GM12878 (cell line): ENCODE measurements at regions not wholly inside any gene's neighbourhood (a gene's known extent, or its start where the extent isn't known, plus 50 kb on each side); places are given as distances from the start of the nearest gene placed in this dataset.

ENCODE experiments used
- ATAC-seq: fragments of 200-7000 bp; cut with Tn5 transposase; 3 replicates; pipeline ENCODE4 v1.9.1; 2020; ENCODE audit warnings: mild to moderate bottlenecking, moderate library complexity
- BruUV-seq: library from RNA; stranded (reverse); fragments of 400-500 nt; replicated peaks from 2 replicates; lab custom pipeline; 2021; lab: Mats Ljungman, UMichigan
- CTCF ChIA-PET: fragments of 300-600 bp; sonication (Branson Sonifier 250); formaldehyde crosslinking; extraction: SDS; loops from one replicate; lab custom pipeline; 2021; ENCODE audit warnings: inconsistent platforms; lab: Yijun Ruan, JAX
- POLR2A ChIA-PET: fragments of 350-600 bp; formaldehyde crosslinking; extraction: SDS; loops from one replicate; lab custom pipeline; 2021; ENCODE audit warnings: inconsistent platforms; lab: Charles Lee
- RAD21 ChIA-PET: fragments of 300-600 bp; sonication (Branson Sonifier 250); formaldehyde crosslinking; loops from one replicate; lab custom pipeline; 2023; ENCODE audit warnings: antibody characterized with exemption; ENCODE audit not compliant: unreplicated experiment; lab: Charles Lee
- SMC1A ChIA-PET: fragments of 300-600 bp; sonication (Branson Sonifier 250); formaldehyde crosslinking; loops from one replicate; lab custom pipeline; 2023; ENCODE audit not compliant: unreplicated experiment, uncharacterized antibody; lab: Charles Lee
- DNase-seq: peaks from one replicate; pipeline ENCODE4 v3.0.0-alpha.2; 2011; ENCODE audit warnings: low read depth, low spot score
- FAIRE-seq: peaks from 3 replicates; lab custom pipeline; 2011; peaks lifted over from hg19 to GRCh38; lab: Jason Lieb, UNC
- H2AFZ ChIP-seq: 2 replicates; pipeline ENCODE4 v1.6.0; 2011; ENCODE audit warnings: low read depth, low read length, control low read depth; ENCODE audit not compliant: control insufficient read depth
- H3K27ac ChIP-seq: 2 replicates; pipeline ENCODE4 v1.5.1; 2011; ENCODE audit warnings: control low read depth; ENCODE audit not compliant: control insufficient read depth, insufficient read depth
- H3K27me3 ChIP-seq, 2 experiments: replicated peaks in 1 of 2; 2 replicates each; pipeline versions ENCODE4 v1.6.0 to v1.6.1; 2011; ENCODE audit warnings: low read length in 1 of 2; ENCODE audit not compliant: control insufficient read depth in 2 of 2, insufficient read depth in 2 of 2
- H3K36me3 ChIP-seq, 2 experiments: 2 replicates each; pipeline ENCODE4 v1.5.1; 2011; ENCODE audit warnings: low read length in 1 of 2; ENCODE audit not compliant: control insufficient read depth in 2 of 2, insufficient read depth in 2 of 2
- H3K4me1 ChIP-seq: 2 replicates; pipeline ENCODE4 v1.6.1; 2011; ENCODE audit warnings: mild to moderate bottlenecking, low read length, moderate library complexity, mixed read lengths; ENCODE audit not compliant: control insufficient read depth, insufficient read depth
- H3K4me2 ChIP-seq: 2 replicates; pipeline ENCODE4 v1.6.0; 2011; ENCODE audit warnings: control low read depth; ENCODE audit not compliant: control insufficient read depth, insufficient read depth
- H3K4me3 ChIP-seq: fragments of 200-600 bp; sonication (generic); 2 replicates; pipeline ENCODE4 v1.5.1; 2016
- H3K79me2 ChIP-seq: 2 replicates; pipeline ENCODE4 v1.6.0; 2011; ENCODE audit warnings: low read length; ENCODE audit not compliant: control insufficient read depth, insufficient read depth
- H3K9ac ChIP-seq: 2 replicates; pipeline ENCODE4 v1.8.0; 2011; ENCODE audit warnings: low read length, control low read depth, mixed read lengths; ENCODE audit not compliant: control insufficient read depth, insufficient read depth
- H3K9me3 ChIP-seq: replicated peaks from 3 replicates; pipeline ENCODE4 v1.5.1; 2011; ENCODE audit warnings: mild to moderate bottlenecking, low read length; ENCODE audit not compliant: control insufficient read depth, insufficient read depth
- H4K20me1 ChIP-seq: 2 replicates; pipeline ENCODE4 v1.6.0; 2011; ENCODE audit not compliant: control insufficient read depth, insufficient read depth
- JUNB ChIP-seq: IDR thresholded peaks from 2 replicates; pipeline ENCODE4 v1.6.1; 2016; ENCODE audit warnings: antibody characterized with exemption, mild to moderate bottlenecking
- MEF2A ChIP-seq: IDR thresholded peaks from 2 replicates; pipeline ENCODE4 v1.6.1; 2011; ENCODE audit warnings: low read depth, mild to moderate bottlenecking, low read length, moderate library complexity; ENCODE audit not compliant: insufficient read depth
- PRDM15 ChIP-seq: fragments of 450-650 bp; formaldehyde crosslinking; IDR thresholded peaks from 2 replicates; pipeline ENCODE4 v1.4.0; 2020; ENCODE audit warnings: mild to moderate bottlenecking, moderate library complexity
- RUNX3 ChIP-seq: IDR thresholded peaks from 2 replicates; pipeline ENCODE4 v1.6.1; 2012; ENCODE audit warnings: low read length, inconsistent platforms
- SREBF2 ChIP-seq: IDR thresholded peaks from 2 replicates; pipeline ENCODE4 v1.6.1; 2012; ENCODE audit warnings: mild to moderate bottlenecking, low read length
- ZNF687 ChIP-seq: fragments of 450-650 bp; IDR thresholded peaks from 2 replicates; pipeline ENCODE4 v1.6.1; 2017; ENCODE audit warnings: mild to moderate bottlenecking, moderate library complexity
- WGBS: methylation state at CpG from one replicate; pipeline ENCODE4 v1.1.6; 2016; ENCODE audit warnings: low lambda C conversion rate; ENCODE audit not compliant: insufficient replicate concordance, insufficient coverage; ENCODE audit errors: missing lambda C conversion rate; 5-methylcytosine and 5-hydroxymethylcytosine counted together
- in situ Hi-C: fragments of 300-500 bp; cut with MboI; formaldehyde crosslinking; loops from 9 replicates; pipeline ENCODE4 v1.14.3; 2018; ENCODE audit warnings: mixed read lengths
- intact Hi-C: fragments of 100-400 bp; cut with micrococcal nuclease; formaldehyde crosslinking; loops from one replicate; pipeline ENCODE4 v1.14.2; 2022; ENCODE audit not compliant: unreplicated experiment
- TF ChIP-seq, protein P1 (sequence below): IDR thresholded peaks from 2 replicates; pipeline ENCODE4 v1.6.1; 2012; ENCODE audit warnings: low read depth, low read length, improper control_type of control experiment

- H3K4me1 ChIP-seq: peaks cover 28% of the 10 kb centered on the region
- no TSS peak for BruUV-seq
- TF ChIP-seq SREBF2 (no peak), MEF2A (0 out of 2 replicates have a peak, but pooled peaks have one; percentile 27)
- TF ChIP-seq, protein P1, sequence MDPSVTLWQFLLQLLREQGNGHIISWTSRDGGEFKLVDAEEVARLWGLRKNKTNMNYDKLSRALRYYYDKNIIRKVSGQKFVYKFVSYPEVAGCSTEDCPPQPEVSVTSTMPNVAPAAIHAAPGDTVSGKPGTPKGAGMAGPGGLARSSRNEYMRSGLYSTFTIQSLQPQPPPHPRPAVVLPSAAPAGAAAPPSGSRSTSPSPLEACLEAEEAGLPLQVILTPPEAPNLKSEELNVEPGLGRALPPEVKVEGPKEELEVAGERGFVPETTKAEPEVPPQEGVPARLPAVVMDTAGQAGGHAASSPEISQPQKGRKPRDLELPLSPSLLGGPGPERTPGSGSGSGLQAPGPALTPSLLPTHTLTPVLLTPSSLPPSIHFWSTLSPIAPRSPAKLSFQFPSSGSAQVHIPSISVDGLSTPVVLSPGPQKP: no peak
- TF ChIP-seq, all 136 proteins: peak for 1
- 14% methylated on average over 4 of the region's 4 CpGs for WGBS
- H3K27ac ChIP-seq: peak overlapping the region; percentile 26
- RAD21 ChIA-PET: interaction anchor here (1.0 to 3.2 kb wide), 3 partner anchors 24 to 66 kb away, joined by 3 to 11 read pairs (median 3); partner anchors contain the start of gene ARHGAP35
- POLR2A ChIA-PET: interaction anchor here (1.5 to 1.7 kb wide), 2 partner anchors 14 to 27 kb away, joined by 3 to 4 read pairs; no protein-coding TSS in a partner anchor
- no peak overlapping the region for H2AFZ ChIP-seq
- H3K4me2 ChIP-seq: peak overlapping the region; percentile 17
- H3K9ac ChIP-seq: no peak overlapping the region
- FAIRE-seq (no peak), ATAC-seq (no peak), DNase-seq (no peak)
- no peaks in the 10 kb centered on the region; a peak in 1 of 4 replicates for H3K36me3 ChIP-seq
- peaks cover 29% of the 10 kb centered on the region for H3K79me2 ChIP-seq
- CTCF ChIA-PET: interaction anchor here (1.0 to 1.6 kb wide), 3 partner anchors 14 to 63 kb away, joined by 3 to 8 read pairs (median 3); no protein-coding TSS in a partner anchor
- H3K4me3 ChIP-seq: peak overlapping the region; percentile 13; the same call in 1 of the 2 replicates
- no peaks in the 10 kb centered on the region for H4K20me1 ChIP-seq
- in situ Hi-C loops (no loop called here), intact Hi-C loops (no loop called here)
- H3K9me3 ChIP-seq: no peaks in the 10 kb centered on the region
- SMC1A ChIA-PET: interaction anchor here (0.9 to 2.7 kb wide), 6 partner anchors 8 to 58 kb away, joined by 3 to 9 read pairs (median 4); no protein-coding TSS in a partner anchor
- no peaks in the 10 kb centered on the region for H3K27me3 ChIP-seq
These were observed 67.1 kb downstream of the ARHGAP35 start for GRCh38 chr19:46927893-46928292.

DNA sequence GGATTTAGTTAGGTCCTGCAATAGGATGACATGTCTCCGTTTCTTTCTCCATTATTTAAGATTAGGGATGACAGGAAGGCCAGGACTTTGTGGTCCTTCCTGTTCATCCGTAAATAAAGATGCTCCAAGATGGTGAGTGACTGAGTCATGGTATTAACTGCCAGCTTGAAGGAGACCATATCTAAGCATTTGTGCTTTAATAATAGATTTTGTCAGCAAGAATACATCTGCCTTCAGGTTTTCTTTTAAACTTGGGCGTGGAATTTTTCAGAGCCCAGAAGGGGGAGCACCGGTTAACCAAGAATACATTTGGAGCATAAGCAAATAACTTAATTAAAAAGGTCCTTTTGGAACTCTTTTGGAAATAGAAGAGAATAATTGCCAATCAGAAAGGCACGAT, 68.2 kb downstream of the ARHGAP35 start:
- BruUV-seq: no TSS peak
- TF ChIP-seq ZNF687 (no peak), PRDM15 (CRISPR knock-in tag) (no peak), RUNX3 (no peak), JUNB (no peak)

More for the DNA sequence above, 68.2 kb downstream of the ARHGAP35 start:
- WGBS: 78% methylated on average over 5 of the region's 5 CpGs
- in situ Hi-C loops: no loop called here
- H3K9me3 ChIP-seq: no peaks in the 10 kb centered on the region
- ATAC-seq (no peak), FAIRE-seq (no peak), DNase-seq (no peak)
- ChIA-PET POLR2A (interaction anchor here (0.7 kb wide), 1 partner anchor 68 kb away, joined by 4 read pairs; no protein-coding TSS in a partner anchor), CTCF (interaction anchor here (0.6 to 0.8 kb wide), 2 partner anchors 9 to 244 kb away, joined by 3 read pairs; no protein-coding TSS in a partner anchor), SMC1A (interaction anchor here (1.1 to 1.3 kb wide), 2 partner anchors 10 to 11 kb away, joined by 3 read pairs; no protein-coding TSS in a partner anchor), RAD21 (interaction anchor here (0.6 kb wide), 1 partner anchor 37 kb away, joined by 3 read pairs; no protein-coding TSS in a partner anchor)
- H3K9ac ChIP-seq: no peak overlapping the region
- H2AFZ ChIP-seq: no peak overlapping the region
- H3K4me1 ChIP-seq: peaks cover 28% of the 10 kb centered on the region
- intact Hi-C loops: no loop called here
- no peaks in the 10 kb centered on the region; a peak in 1 of 4 replicates for H3K36me3 ChIP-seq
- H3K27ac ChIP-seq: no peak overlapping the region
- H3K4me2 ChIP-seq: no peak overlapping the region
- peaks cover 29% of the 10 kb centered on the region for H3K79me2 ChIP-seq
- no peaks in the 10 kb centered on the region for H4K20me1 ChIP-seq
- no peak overlapping the region for H3K4me3 ChIP-seq
- H3K27me3 ChIP-seq: no peaks in the 10 kb centered on the region
